ENCODE measurements at regions not wholly inside any gene's neighbourhood (a gene's known extent, or its start where the extent isn't known, plus 50 kb on each side); places are given as distances from the start of the nearest gene placed in this dataset.

DNA sequence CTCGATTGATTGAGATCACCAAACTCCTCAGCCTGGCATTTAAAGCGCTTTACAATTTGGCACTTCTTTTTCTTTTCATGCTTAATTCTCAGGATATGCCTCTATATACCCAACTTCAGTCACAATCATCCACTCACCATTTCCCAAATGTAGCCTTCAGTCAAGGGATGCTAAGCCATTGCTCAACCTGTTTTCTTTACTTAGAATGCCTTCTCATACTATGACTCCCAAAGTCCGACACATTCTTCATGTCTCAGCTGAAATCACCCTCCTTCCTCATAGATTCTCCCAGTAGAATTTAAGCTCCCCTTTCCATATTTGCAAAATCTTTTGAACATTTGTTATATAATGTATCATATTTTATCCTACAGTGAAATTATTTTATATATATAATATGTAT, 467.0 kb downstream of the LRIG3 start:
- intact Hi-C loops (cut with DNase I): no loop called here
- H3K36me3 ChIP-seq: no peaks in the 10 kb centered on the region
- DNase-seq (no peak), ATAC-seq (no peak)
- H3K4me3 ChIP-seq: no peak overlapping the region
- WGBS, 4 donors: 74 to 99% (median 94%) methylated on average over 3 of the region's 3 CpGs
- H3K27me3 ChIP-seq: no peaks in the 10 kb centered on the region
- TF ChIP-seq POLR2A (IDR thresholded peaks at IDR 0.05) (no peak), CTCF (IDR thresholded peaks at IDR 0.05) (no peak)
- H3K9me3 ChIP-seq: no peaks in the 10 kb centered on the region
- peaks cover 0 to 3% (median 0%) of the 10 kb centered on the region in 12 donors for H3K4me1 ChIP-seq
- H3K27ac ChIP-seq: no peak overlapping the region

- intact Hi-C loops (cut with DNase I): no loop called here
- TF ChIP-seq CTCF (IDR thresholded peaks at IDR 0.05) (no peak), POLR2A (IDR thresholded peaks at IDR 0.05) (no peak)
- Histone ChIP-seq H3K27me3 (no peaks in the 10 kb centered on the region), H3K9me3 (no peaks in the 10 kb centered on the region), H3K4me1 (peaks cover 0 to 3% (median 0%) of the 10 kb centered on the region in 12 donors), H3K27ac (no peak overlapping the region), H3K36me3 (no peaks in the 10 kb centered on the region), H3K4me3 (no peak overlapping the region)
- ATAC-seq (no peak), DNase-seq (no peak)
- 62 to 88% (median 69%) methylated on average over 1 of the region's 1 CpG for WGBS, 4 donors
Measured at GRCh38 chr12:58455136-58455535, 465.2 kb downstream of the LRIG3 start.

- Histone ChIP-seq H3K9me3 (no peaks in the 10 kb centered on the region), H3K27ac (no peak overlapping the region), H3K36me3 (no peaks in the 10 kb centered on the region), H3K4me1 (no peaks in the 10 kb centered on the region), H3K27me3 (no peaks in the 10 kb centered on the region), H3K4me3 (no peak overlapping the region)
- intact Hi-C loops (cut with DNase I): no loop called here
- ATAC-seq (no peak), DNase-seq (no peak)
- 65 to 91% (median 73%) methylated on average over 1 of the region's 1 CpG for WGBS, 4 donors
- no peak for TF ChIP-seq POLR2A (IDR thresholded peaks at IDR 0.05)
- no peak for TF ChIP-seq CTCF (IDR thresholded peaks at IDR 0.05)
Measured at GRCh38 chr12:58458102-58458501, 462.2 kb downstream of the LRIG3 start.

- H3K27ac ChIP-seq: no peak overlapping the region
- H3K27me3 ChIP-seq: no peaks in the 10 kb centered on the region
- no peak for DNase-seq
- intact Hi-C loops (cut with DNase I): no loop called here
- no peaks in the 10 kb centered on the region for H3K36me3 ChIP-seq
- H3K9me3 ChIP-seq: no peaks in the 10 kb centered on the region
- TF ChIP-seq CTCF (IDR thresholded peaks at IDR 0.05): no peak
- no peak for TF ChIP-seq POLR2A (IDR thresholded peaks at IDR 0.05)
- ATAC-seq: no peak
- no peak overlapping the region for H3K4me3 ChIP-seq
- H3K4me1 ChIP-seq: no peaks in the 10 kb centered on the region
Measured at GRCh38 chr12:58459191-58459590, 461.1 kb downstream of the LRIG3 start.
